H7 (cell line): ENCODE measurements at regions not wholly inside any gene's neighbourhood (a gene's known extent, or its start where the extent isn't known, plus 50 kb on each side); places are given as distances from the start of the nearest gene placed in this dataset.

ENCODE experiments used
- DNase-seq: peaks from one replicate; pipeline ENCODE4 v3.0.0; 2012
- H3K27me3 ChIP-seq: 2 replicates; pipeline ENCODE4 v1.6.0; 2011; ENCODE audit warnings: mild to moderate bottlenecking, low read length; ENCODE audit not compliant: control insufficient read depth, insufficient read depth
- H3K36me3 ChIP-seq: replicated peaks from 2 replicates; pipeline ENCODE4 v1.5.1; 2011; ENCODE audit warnings: low read length; ENCODE audit not compliant: control insufficient read depth, insufficient read depth
- H3K4me3 ChIP-seq: 2 replicates; pipeline ENCODE4 v1.5.1; 2011; ENCODE audit warnings: low read depth, mild to moderate bottlenecking, control low read depth, low read length, moderate library complexity; ENCODE audit not compliant: insufficient read depth

GRCh38 chr9:80866576-80867227 lies 822.6 kb downstream of the TLE1 start:
- no peak for DNase-seq

GRCh38 chr9:80866121-80866520 lies 823.2 kb downstream of the TLE1 start:
- Histone ChIP-seq H3K4me3 (no peak overlapping the region), H3K27me3 (no peaks in the 10 kb centered on the region), H3K36me3 (no peaks in the 10 kb centered on the region)
- no peak for DNase-seq

More at GRCh38 chr9:80866576-80867227, 822.6 kb downstream of the TLE1 start:
- H3K27me3 ChIP-seq = no peaks in the 10 kb centered on the region
- no peaks in the 10 kb centered on the region for H3K36me3 ChIP-seq
- no peak overlapping the region for H3K4me3 ChIP-seq

GRCh38 chr9:80843028-80843427 lies 846.3 kb downstream of the TLE1 start:
- Histone ChIP-seq H3K36me3 (no peaks in the 10 kb centered on the region), H3K4me3 (no peak overlapping the region), H3K27me3 (no peaks in the 10 kb centered on the region)
- DNase-seq = no peak

- H3K27me3 ChIP-seq = no peaks in the 10 kb centered on the region
- H3K36me3 ChIP-seq = no peaks in the 10 kb centered on the region
- DNase-seq = no peak
- H3K4me3 ChIP-seq = no peak overlapping the region
Measured at GRCh38 chr9:80842389-80842788, 847.0 kb downstream of the TLE1 start.

- no peak for DNase-seq
- Histone ChIP-seq H3K4me3 (no peak overlapping the region), H3K27me3 (no peaks in the 10 kb centered on the region), H3K36me3 (no peaks in the 10 kb centered on the region)
Measured at GRCh38 chr9:80841888-80842287, 847.5 kb downstream of the TLE1 start.

GRCh38 chr9:80839821-80840675 lies 849.3 kb downstream of the TLE1 start:
- no peak overlapping the region for H3K4me3 ChIP-seq
- no peak for DNase-seq
- H3K27me3 ChIP-seq = no peaks in the 10 kb centered on the region
- H3K36me3 ChIP-seq = no peaks in the 10 kb centered on the region

GRCh38 chr9:80836013-80836412 lies 853.3 kb downstream of the TLE1 start:
- no peaks in the 10 kb centered on the region for H3K27me3 ChIP-seq
- DNase-seq = no peak
- H3K36me3 ChIP-seq = no peaks in the 10 kb centered on the region
- no peak overlapping the region for H3K4me3 ChIP-seq

- Histone ChIP-seq H3K27me3 (no peaks in the 10 kb centered on the region), H3K4me3 (no peak overlapping the region), H3K36me3 (no peaks in the 10 kb centered on the region)
- DNase-seq = no peak
Measured at GRCh38 chr9:80831751-80832150, 857.6 kb downstream of the TLE1 start.

- Histone ChIP-seq H3K4me3 (no peak overlapping the region), H3K36me3 (no peaks in the 10 kb centered on the region), H3K27me3 (no peaks in the 10 kb centered on the region)
- no peak for DNase-seq
Measured at GRCh38 chr9:80811656-80812055, 877.7 kb downstream of the TLE1 start.

- Histone ChIP-seq H3K27me3 (no peaks in the 10 kb centered on the region), H3K36me3 (no peaks in the 10 kb centered on the region), H3K4me3 (no peak overlapping the region)
- DNase-seq = no peak
Measured at GRCh38 chr9:80811003-80811402, 878.3 kb downstream of the TLE1 start.

GRCh38 chr9:80806671-80807070 lies 882.7 kb downstream of the TLE1 start:
- Histone ChIP-seq H3K36me3 (no peaks in the 10 kb centered on the region), H3K4me3 (no peak overlapping the region), H3K27me3 (no peaks in the 10 kb centered on the region)
- DNase-seq = no peak

GRCh38 chr9:80804873-80805272 lies 884.5 kb downstream of the TLE1 start:
- no peak for DNase-seq

GRCh38 chr9:80797831-80798688 lies 891.3 kb downstream of the TLE1 start:
- no peak for DNase-seq
- Histone ChIP-seq H3K4me3 (no peak overlapping the region), H3K27me3 (no peaks in the 10 kb centered on the region), H3K36me3 (no peaks in the 10 kb centered on the region)

More at GRCh38 chr9:80804873-80805272, 884.5 kb downstream of the TLE1 start:
- Histone ChIP-seq H3K36me3 (no peaks in the 10 kb centered on the region), H3K4me3 (no peak overlapping the region), H3K27me3 (no peaks in the 10 kb centered on the region)

- no peaks in the 10 kb centered on the region for H3K36me3 ChIP-seq
Measured at GRCh38 chr9:80797101-80797829, 892.1 kb downstream of the TLE1 start.

More at GRCh38 chr9:80797101-80797829, 892.1 kb downstream of the TLE1 start:
- DNase-seq = no peak
- no peak overlapping the region for H3K4me3 ChIP-seq
- no peaks in the 10 kb centered on the region for H3K27me3 ChIP-seq
